ENCODE measurements at regions not wholly inside any gene's neighbourhood (a gene's known extent, or its start where the extent isn't known, plus 50 kb on each side); places are given as distances from the start of the nearest gene placed in this dataset.

- TF ChIP-seq CTCF (IDR thresholded peaks at IDR 0.05) = no peak
- TF ChIP-seq POLR2A (IDR thresholded peaks at IDR 0.05) = no peak
These were observed 169.1 kb downstream of the TMEM18 start for GRCh38 chr2:508121-508520.
